MM.1S (cell line): ENCODE measurements at regions not wholly inside any gene's neighbourhood (a gene's known extent, or its start where the extent isn't known, plus 50 kb on each side); places are given as distances from the start of the nearest gene placed in this dataset.

Source experiments
- DNase-seq: peaks from one replicate; pipeline ENCODE4 v3.0.0-alpha.2; 2015
- H2AFZ ChIP-seq: fragments of 300-600 bp; sonication (generic); 2 replicates; pipeline ENCODE4 v1.6.0; 2016; ENCODE audit warnings: antibody characterized with exemption, low read length
- H3F3A ChIP-seq: fragments of 300-600 bp; sonication (generic); 2 replicates; pipeline ENCODE4 v1.6.1; 2016; ENCODE audit warnings: mild to moderate bottlenecking, antibody characterized with exemption, low read length, moderate library complexity, mixed read lengths; ENCODE audit not compliant: insufficient read depth
- H3K27ac ChIP-seq: fragments of 300-600 bp; sonication (generic); 2 replicates; pipeline ENCODE4 v1.5.1; 2016; ENCODE audit warnings: mild to moderate bottlenecking, low read length
- H3K27me3 ChIP-seq: fragments of 300-600 bp; sonication (generic); replicated peaks from 2 replicates; pipeline ENCODE4 v1.6.0; 2016; ENCODE audit warnings: low read length; ENCODE audit not compliant: insufficient read depth
- H3K36me3 ChIP-seq: fragments of 300-600 bp; sonication (generic); replicated peaks from 2 replicates; pipeline ENCODE4 v1.6.1; 2016; ENCODE audit warnings: mild to moderate bottlenecking, low read length, mixed read lengths; ENCODE audit not compliant: insufficient read depth
- H3K4me1 ChIP-seq: fragments of 300-600 bp; sonication (generic); 2 replicates; pipeline ENCODE4 v1.6.1; 2016; ENCODE audit warnings: low read length, mixed read lengths
- H3K4me2 ChIP-seq: fragments of 300-600 bp; sonication (generic); 2 replicates; pipeline ENCODE4 v1.6.0; 2016; ENCODE audit warnings: low read depth, low read length
- H3K4me3 ChIP-seq: fragments of 300-600 bp; sonication (generic); 2 replicates; pipeline ENCODE4 v1.5.1; 2016; ENCODE audit warnings: low read length, mixed read lengths
- H3K79me2 ChIP-seq: fragments of 300-600 bp; sonication (generic); 2 replicates; pipeline ENCODE4 v1.6.1; 2016; ENCODE audit warnings: mixed run types, low read length, mixed read lengths
- H3K9ac ChIP-seq: fragments of 300-600 bp; sonication (generic); 2 replicates; pipeline ENCODE4 v1.6.1; 2016; ENCODE audit warnings: low read length, mixed read lengths
- H3K9me2 ChIP-seq: fragments of 300-600 bp; sonication (generic); replicated peaks from 2 replicates; pipeline ENCODE4 v1.6.1; 2016; ENCODE audit warnings: mild to moderate bottlenecking, low read length, mixed read lengths; ENCODE audit not compliant: insufficient read depth
- H3K9me3 ChIP-seq: fragments of 300-600 bp; sonication (generic); replicated peaks from 2 replicates; pipeline ENCODE4 v1.6.1; 2016; ENCODE audit warnings: mild to moderate bottlenecking, low read length, mixed read lengths; ENCODE audit not compliant: insufficient read depth
- H4K20me1 ChIP-seq: fragments of 300-600 bp; sonication (generic); 2 replicates; pipeline ENCODE4 v1.6.1; 2016; ENCODE audit warnings: mild to moderate bottlenecking, low read length, moderate library complexity, mixed read lengths; ENCODE audit not compliant: insufficient read depth
- CTCF ChIP-seq: fragments of 300-600 bp; sonication (generic); IDR thresholded peaks from 2 replicates; pipeline ENCODE4 v1.5.1; 2016; ENCODE audit warnings: antibody characterized with exemption, low read length, mixed read lengths
- EZH2 ChIP-seq: fragments of 300-600 bp; sonication (generic); optimal IDR thresholded peaks from 2 replicates; pipeline ENCODE3; 2017; ENCODE audit warnings: low read depth, mild to moderate bottlenecking, antibody characterized with exemption, low read length, mixed read lengths
- EZH2phosphoT487 ChIP-seq: fragments of 300-600 bp; sonication (generic); IDR thresholded peaks from 2 replicates; pipeline ENCODE4 v1.6.1; 2018; ENCODE audit warnings: antibody characterized with exemption, low read length

- H3K9me3 ChIP-seq: no peaks in the 10 kb centered on the region
- H3F3A ChIP-seq: no peaks in the 10 kb centered on the region
- H3K79me2 ChIP-seq: no peaks in the 10 kb centered on the region
- no peaks in the 10 kb centered on the region for H3K4me1 ChIP-seq
- H3K4me2 ChIP-seq: no peak overlapping the region
- H3K9me2 ChIP-seq: no peaks in the 10 kb centered on the region
- H3K27ac ChIP-seq: no peak overlapping the region
- no peak for DNase-seq
- H3K27me3 ChIP-seq: no peaks in the 10 kb centered on the region
- H2AFZ ChIP-seq: no peak overlapping the region
- no peak overlapping the region for H3K4me3 ChIP-seq
- TF ChIP-seq EZH2phosphoT487 (no peak), EZH2 (no peak), CTCF (no peak)
- H4K20me1 ChIP-seq: no peaks in the 10 kb centered on the region
- no peak overlapping the region for H3K9ac ChIP-seq
- H3K36me3 ChIP-seq: no peaks in the 10 kb centered on the region
Observed at GRCh38 chr18:22346953-22347605, 70.6 kb downstream of the CTAGE1 start.

GRCh38 chr18:22346401-22346952 is 71.2 kb downstream of the CTAGE1 start:
- Histone ChIP-seq H3F3A (no peaks in the 10 kb centered on the region), H3K27ac (no peak overlapping the region), H4K20me1 (no peaks in the 10 kb centered on the region), H3K79me2 (no peaks in the 10 kb centered on the region), H3K9me3 (no peaks in the 10 kb centered on the region), H3K4me3 (no peak overlapping the region), H2AFZ (no peak overlapping the region), H3K9me2 (no peaks in the 10 kb centered on the region), H3K4me2 (no peak overlapping the region), H3K9ac (no peak overlapping the region), H3K4me1 (no peaks in the 10 kb centered on the region), H3K27me3 (no peaks in the 10 kb centered on the region), H3K36me3 (no peaks in the 10 kb centered on the region)
- TF ChIP-seq EZH2phosphoT487: no peak
- no peak for TF ChIP-seq EZH2
- TF ChIP-seq CTCF: no peak
- no peak for DNase-seq

GRCh38 chr18:22345718-22346117 is 72.0 kb downstream of the CTAGE1 start:
- H3K27ac ChIP-seq: no peak overlapping the region
- H3K9me3 ChIP-seq: no peaks in the 10 kb centered on the region
- H2AFZ ChIP-seq: no peak overlapping the region
- no peaks in the 10 kb centered on the region for H3K9me2 ChIP-seq
- no peaks in the 10 kb centered on the region for H3F3A ChIP-seq
- H3K4me1 ChIP-seq: no peaks in the 10 kb centered on the region
- H3K4me2 ChIP-seq: no peak overlapping the region
- no peaks in the 10 kb centered on the region for H4K20me1 ChIP-seq
- no peaks in the 10 kb centered on the region for H3K27me3 ChIP-seq
- TF ChIP-seq CTCF (no peak), EZH2phosphoT487 (no peak), EZH2 (no peak)
- no peaks in the 10 kb centered on the region for H3K36me3 ChIP-seq
- no peak for DNase-seq
- H3K79me2 ChIP-seq: no peaks in the 10 kb centered on the region
- no peak overlapping the region for H3K9ac ChIP-seq
- no peak overlapping the region for H3K4me3 ChIP-seq
